HG02763 (cell line): ENCODE measurements at regions not wholly inside any gene's neighbourhood (a gene's known extent, or its start where the extent isn't known, plus 50 kb on each side); places are given as distances from the start of the nearest gene placed in this dataset.
"Not testable (repeated sequence)": the region's sequence is repeated elsewhere in the genome, so short reads cannot be mapped to it uniquely, and the experiment has no call there.

Experiments used
- ATAC-seq: cut with Tn5 transposase; IDR thresholded peaks from one replicate; pipeline ENCODE4 v1.9.1; 2021; ENCODE audit warnings: mild to moderate bottlenecking, moderate library complexity; ENCODE audit not compliant: unreplicated experiment

- no peak for ATAC-seq
Observed at GRCh38 chr9:78383130-78383529, 86.2 kb downstream of the PSAT1 start.

DNA sequence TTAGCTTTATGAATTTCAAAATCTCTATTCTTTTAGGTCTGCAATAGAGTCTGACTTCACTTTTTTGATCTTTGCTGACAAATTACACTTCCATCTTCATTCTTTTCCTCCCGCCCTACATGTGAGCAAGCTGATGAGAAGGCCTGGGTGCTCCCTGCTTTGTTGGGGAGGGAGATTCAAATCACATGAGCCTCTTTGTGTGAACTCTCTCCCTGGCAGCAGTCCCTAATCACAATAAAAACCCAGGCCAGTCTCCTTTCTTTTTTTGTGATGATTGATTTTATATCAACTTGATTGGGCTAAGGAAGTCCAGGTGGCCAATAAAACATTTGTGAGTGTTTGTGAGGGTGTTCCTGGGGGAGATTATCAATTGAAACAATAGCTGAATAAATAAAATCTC lies 89.4 kb downstream of the PSAT1 start:
- no peak for ATAC-seq

- no peak for ATAC-seq
Observed at GRCh38 chr9:78386773-78387172, 89.8 kb downstream of the PSAT1 start.

- no peak for ATAC-seq
Observed at GRCh38 chr9:78393340-78393739, 96.4 kb downstream of the PSAT1 start.

GRCh38 chr9:78393932-78394331 lies 97.0 kb downstream of the PSAT1 start:
- no peak for ATAC-seq

DNA sequence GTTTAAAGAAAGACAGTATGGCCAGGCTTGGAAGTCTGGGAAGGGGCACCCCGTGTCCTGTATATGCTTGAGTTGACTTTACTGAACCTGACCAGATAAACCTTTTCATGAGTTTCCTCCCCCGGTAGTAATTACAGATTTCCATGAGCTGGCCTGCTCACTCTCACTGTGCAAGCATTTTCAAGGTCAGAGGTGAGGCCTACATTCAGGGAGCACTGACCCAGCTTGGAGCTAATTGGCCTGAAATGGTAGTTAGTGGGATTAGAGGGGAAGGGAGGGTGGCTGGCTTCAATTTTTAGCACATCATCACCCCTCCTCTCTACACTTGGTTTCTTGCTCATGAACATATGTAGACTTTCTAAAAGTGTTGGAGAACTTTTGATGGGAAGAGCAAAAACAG lies 99.2 kb downstream of the PSAT1 start:
- ATAC-seq: no peak

DNA sequence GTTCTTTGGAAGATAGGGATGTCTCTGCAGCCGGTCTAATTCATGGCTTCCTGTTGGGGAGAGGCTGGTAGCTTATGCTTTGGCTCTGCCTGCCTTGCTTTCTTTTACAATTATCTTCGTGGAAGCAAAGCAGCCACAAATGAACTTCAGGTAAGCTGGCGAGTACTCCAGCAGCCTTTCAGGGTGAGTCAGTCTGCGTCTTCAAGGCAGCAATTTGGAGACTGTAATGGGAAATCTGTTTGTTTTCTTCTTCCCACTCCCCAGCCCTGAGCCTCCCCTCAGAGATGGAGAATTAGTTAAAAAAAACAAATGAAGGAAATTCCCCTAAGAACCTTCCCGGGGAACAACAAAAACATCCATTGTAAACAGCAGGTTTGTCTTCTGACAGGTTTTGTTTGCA lies 100.1 kb downstream of the PSAT1 start:
- ATAC-seq: no peak

DNA sequence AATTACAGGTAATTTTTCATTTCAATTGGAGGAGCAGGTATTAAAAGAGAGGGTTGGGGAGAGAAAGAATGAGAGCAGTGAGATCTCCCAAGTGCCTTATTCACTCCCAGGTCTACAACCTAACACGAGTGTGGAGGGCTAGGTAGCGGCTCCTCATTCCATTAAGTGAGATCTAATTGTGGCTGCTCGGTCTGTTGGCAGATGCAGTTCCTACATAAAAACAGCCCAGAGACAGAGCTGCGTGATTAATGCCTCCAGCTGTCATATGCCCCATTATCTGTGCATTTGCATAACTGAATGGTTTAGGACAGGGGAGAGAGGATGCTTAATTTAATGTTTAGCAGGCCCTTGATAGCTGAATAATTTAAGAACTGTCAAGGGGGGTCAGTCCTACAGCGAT lies 100.5 kb downstream of the PSAT1 start:
- no peak for ATAC-seq

DNA sequence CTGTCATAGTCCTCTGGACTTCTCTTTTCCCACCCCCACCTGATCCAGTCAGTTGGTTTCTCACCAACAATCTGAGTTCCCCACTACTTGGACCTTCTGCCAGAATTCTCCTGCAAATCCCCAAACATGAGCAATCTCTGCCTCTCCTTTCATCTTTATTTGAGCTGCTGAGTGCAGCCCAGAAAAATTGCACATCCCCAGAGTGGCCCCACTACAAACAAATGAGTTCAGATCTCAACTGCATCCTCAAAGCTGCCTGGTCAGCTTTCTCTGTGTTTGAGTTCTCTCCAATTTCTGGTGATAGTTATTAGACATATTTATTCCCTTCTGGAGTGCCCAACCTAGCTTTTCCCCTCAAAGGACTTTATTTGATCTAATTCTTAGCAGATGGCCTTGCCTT lies 102.2 kb downstream of the PSAT1 start:
- ATAC-seq: no peak

DNA sequence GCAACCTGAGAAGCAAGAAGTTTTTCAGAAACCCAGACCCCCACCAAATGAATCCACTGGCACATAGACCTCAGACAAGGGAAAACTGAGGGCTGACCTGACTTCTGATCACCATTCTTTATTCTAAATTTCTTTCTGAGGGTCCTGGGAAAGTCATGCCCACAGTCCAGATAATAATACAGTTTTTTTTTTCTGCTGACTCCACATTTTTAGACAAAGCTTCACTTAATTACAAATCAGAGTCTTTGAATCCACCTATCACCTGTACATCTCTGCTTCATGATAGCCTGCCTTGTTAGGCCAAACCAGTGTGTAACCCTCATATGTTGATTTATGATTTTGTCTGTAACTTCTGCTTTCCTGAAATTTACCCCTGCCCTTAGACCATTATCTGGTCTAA lies 103.6 kb downstream of the PSAT1 start:
- ATAC-seq: no peak

DNA sequence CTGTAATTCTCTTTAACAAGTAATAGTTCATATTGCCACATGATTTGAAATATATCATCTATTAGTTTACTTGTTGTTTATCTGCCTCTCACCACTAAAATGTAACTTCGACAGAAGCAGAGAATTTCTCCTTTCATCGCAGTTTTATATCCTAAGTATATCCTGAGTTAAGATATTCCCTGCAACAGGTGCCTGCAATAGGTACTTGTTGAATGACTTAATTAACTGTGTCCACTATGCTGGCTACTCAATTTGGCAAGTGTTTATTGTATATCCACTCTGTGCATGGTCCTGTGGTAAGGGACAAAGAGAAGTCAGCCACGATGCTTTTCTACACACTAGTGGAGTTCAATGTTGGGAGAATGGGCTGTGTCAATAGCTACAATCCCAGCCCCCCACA lies 108.5 kb downstream of the PSAT1 start:
- ATAC-seq: no peak

DNA sequence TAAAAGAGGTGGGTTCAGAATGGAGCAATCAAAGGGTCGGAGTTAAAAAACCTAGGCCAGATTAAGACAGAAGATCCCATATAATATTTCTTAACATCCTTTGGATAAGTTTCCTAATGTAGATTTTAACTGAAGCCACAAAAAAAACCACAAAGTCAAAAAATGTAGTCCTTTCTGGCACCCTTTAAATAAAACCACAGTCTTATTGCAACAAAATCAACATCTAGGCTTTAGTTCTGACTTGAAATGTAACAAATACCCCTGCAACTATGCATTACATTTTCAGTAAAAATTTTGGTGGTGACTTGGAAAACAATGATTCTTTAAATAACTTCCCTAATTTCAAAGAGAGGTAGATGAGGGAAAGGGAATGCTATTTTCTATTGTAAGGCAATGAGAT lies 109.2 kb downstream of the PSAT1 start:
- no peak for ATAC-seq

- ATAC-seq: no peak
Observed at GRCh38 chr9:78406933-78407332, 110.0 kb downstream of the PSAT1 start.

- ATAC-seq: no peak
Observed at GRCh38 chr9:78407636-78408312, 110.8 kb downstream of the PSAT1 start.

DNA sequence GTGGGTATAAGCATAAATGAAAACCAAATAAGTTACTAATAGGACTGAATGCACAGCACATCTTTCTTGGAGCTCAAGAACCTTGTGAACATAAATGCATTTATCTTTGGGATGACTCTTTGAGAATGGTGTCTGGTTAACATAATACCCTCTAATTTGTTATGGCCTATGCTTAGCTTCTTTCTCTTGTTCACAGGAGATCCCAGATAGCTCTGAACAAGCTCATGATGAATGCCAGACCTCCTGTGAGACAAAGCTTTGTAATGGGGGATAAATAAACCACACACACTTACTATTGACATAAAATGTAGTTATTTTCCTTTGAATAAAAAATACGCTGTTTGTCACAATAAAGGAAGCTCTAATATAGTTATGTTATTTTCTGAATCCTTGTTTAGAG lies 111.5 kb downstream of the PSAT1 start:
- no peak for ATAC-seq

DNA sequence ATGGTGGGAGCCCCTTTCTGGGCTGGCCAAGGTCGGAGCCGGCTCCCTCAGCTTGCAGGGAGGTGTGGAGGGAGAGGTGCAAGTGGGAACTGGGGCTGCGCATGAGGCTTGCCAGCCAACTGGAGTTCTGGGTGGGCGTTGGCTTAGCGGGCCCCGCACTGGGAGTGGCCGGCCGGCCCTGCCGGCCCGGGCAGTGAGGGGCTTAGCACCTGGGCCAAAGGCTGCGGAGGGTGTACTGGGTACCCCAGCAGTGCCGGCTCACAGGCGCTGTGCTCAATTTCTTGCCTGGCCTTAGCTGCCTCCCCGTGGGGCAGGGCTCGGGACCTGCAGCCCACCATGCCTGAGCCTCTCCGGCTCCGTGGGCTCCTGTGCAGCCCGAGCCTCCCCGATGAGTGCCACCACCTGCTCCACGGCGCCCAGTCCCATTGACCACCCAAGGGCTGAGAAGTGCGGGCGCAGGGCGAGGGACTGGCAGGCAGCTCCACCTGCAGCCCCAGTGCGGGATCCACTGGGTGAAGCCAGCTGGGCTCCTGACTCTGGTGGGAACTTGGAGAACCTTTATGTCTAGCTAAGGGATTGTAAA lies 113.1 kb downstream of the PSAT1 start:
- not testable (repeated sequence) for ATAC-seq

DNA sequence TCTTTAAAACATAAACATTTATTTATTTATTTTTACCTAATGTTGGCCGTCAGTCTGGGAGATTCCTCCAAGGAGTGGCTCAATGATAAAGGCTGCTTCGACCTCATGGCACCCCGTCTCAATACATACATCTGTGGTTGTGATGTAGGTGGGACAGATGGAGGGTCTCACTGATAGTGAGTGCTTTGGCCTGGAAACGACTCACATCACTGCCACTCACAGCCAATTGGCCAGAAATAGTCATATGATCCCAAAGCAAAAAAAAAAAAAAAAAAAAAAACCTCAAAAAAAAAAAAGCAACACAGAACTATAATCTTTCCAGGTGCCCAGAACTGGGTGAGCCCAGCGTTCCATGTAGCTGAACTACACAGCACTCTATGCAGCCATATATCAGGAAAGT lies 125.4 kb downstream of the PSAT1 start:
- ATAC-seq: no peak

DNA sequence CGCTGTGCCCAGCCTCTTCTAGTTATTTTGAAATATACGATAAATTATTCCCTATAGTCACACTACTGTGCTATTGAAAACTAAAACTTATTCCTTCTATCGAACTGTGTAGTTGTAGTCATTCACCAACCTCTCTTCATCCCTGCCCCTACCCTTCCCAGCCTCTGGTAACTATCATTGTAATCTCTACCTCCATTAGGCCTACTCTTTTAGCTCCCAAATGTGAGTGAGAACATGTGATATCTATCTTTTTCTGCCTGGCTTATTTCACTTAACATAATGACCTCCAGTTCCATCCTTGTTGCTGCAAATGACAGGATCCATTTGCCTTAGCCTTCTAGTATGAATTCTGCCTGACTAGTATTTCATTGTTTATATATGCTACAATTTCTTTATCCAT lies 127.4 kb downstream of the PSAT1 start:
- ATAC-seq: no peak

DNA sequence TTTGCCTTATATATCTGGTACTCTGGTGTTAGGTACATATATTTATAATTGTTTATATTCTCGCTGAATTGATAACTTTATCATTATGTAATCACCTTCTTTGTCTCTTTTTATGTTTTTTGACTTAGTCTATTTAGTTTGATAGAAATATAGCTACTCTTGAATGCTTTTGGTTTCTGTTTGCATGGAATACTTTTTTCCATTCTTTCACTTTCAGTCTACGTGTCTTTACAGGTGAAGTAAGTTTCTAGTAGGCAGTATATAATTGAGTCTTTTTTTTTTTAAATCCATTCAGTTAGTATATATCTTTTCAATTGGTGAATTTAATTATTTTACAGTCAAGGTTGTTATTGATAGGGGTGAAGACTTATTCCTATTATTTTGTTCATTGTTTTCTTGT lies 131.7 kb downstream of the PSAT1 start:
- ATAC-seq: no peak

GRCh38 chr9:78430387-78430786 lies 133.5 kb downstream of the PSAT1 start:
- no peak for ATAC-seq

- not testable (repeated sequence) for ATAC-seq
Observed at GRCh38 chr9:78431039-78431438, 134.1 kb downstream of the PSAT1 start.

DNA sequence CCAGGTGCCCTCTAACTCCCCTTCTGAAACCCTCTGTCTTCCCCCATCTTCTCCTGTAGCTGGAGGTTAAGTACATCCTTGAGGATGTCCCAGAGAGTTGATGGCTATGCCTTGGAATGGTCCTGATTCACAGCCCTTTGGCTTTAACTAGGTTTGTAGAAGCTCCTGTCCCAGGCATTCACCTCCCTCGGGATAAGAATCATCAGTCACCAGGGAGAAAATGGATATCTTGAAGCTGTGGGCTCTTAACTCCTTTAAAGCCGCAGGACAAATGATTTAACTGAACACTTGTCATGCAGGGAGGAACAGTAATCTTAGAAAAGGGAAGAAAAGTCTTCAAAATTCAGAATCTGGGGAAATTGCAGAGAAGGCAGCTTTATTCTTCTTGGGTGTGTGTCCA lies 139.9 kb downstream of the PSAT1 start:
- no peak for ATAC-seq

GRCh38 chr9:78437296-78437695 lies 140.4 kb downstream of the PSAT1 start:
- ATAC-seq: no peak
